ENCODE measurements at regions not wholly inside any gene's neighbourhood (a gene's known extent, or its start where the extent isn't known, plus 50 kb on each side); places are given as distances from the start of the nearest gene placed in this dataset.

GRCh38 chr10:28810057-28810870 lies 132.9 kb downstream of the BAMBI start:
- TF ChIP-seq CTCF (IDR thresholded peaks at IDR 0.05; ENCODE audit: unreplicated experiment in 3 of 3) = no peak
- Mint-ChIP-seq H3K4me1 (peaks cover 55% of the 10 kb centered on the region), H3K27ac (peak overlapping the region; percentile 88 to 90 (median 90)), H3K36me3 (ENCODE audit: low read depth) (no peaks in the 10 kb centered on the region), H3K27me3 (ENCODE audit: low read depth) (peaks cover 4% of the 10 kb centered on the region), H3K4me3 (no peak overlapping the region), H3K9me3 (peaks cover 6% of the 10 kb centered on the region)

- TF ChIP-seq CTCF (IDR thresholded peaks at IDR 0.05; ENCODE audit: unreplicated experiment in 3 of 3) = no peak
- Mint-ChIP-seq H3K27ac (peak overlapping the region in 1 of 3 experiments; percentile 7), H3K36me3 (ENCODE audit: low read depth) (no peaks in the 10 kb centered on the region), H3K4me3 (no peak overlapping the region), H3K27me3 (ENCODE audit: low read depth) (peaks cover 4% of the 10 kb centered on the region), H3K4me1 (peaks cover 46% of the 10 kb centered on the region), H3K9me3 (peaks cover 6% of the 10 kb centered on the region)
Observed at GRCh38 chr10:28811639-28812349, 134.5 kb downstream of the BAMBI start.

DNA sequence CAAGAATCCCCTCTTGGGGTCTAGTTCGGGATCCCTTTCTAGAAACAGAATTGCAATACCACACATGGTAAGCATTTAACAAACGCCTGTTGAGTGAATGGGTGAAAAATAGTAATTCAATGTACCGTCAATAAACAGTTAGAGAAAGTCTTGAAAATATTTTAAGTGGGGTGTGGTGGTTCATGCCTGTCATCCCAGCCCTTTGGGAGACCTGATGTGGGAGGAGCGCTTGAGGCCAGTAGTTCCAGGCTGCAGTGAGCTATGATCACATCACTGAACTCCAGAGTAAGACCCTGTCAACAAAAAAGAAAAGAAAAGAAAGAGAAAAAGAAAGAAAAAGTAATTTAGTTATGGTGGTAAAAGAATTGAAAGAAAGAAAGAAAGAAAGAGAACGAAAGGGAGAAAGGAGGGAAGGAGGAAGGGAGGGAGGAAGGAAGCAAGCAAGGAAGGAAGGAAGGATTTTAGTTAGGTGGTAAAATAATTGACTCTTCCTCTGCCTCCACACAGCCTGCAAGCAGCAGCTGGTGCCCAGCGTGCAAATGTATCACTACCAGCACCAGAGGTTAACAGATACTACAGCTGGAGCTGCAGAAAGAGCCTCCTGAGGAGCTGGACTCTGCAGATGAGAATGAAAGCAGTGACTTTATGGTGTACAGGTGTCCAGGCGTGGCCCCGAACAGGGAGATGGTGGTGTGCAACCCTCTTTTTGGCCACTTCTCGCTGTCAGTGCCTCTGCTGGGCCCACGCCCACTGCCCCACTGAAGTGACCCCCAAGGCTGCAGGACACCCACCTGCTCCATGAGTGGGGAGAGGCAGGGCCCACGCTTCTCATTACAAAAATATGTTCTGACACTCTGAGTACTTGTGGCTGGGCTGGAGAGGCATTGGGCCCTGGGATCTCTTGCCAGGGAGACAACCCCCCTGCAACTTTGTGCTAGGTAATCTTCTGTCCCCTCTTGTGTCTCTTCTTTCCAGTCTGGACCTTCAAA lies 135.4 kb downstream of the BAMBI start:
- H3K4me1 Mint-ChIP-seq = peaks cover 37% of the 10 kb centered on the region
- no peaks in the 10 kb centered on the region for H3K36me3 Mint-ChIP-seq (ENCODE audit: low read depth)
- no peak overlapping the region for H3K4me3 Mint-ChIP-seq
- peaks cover 4% of the 10 kb centered on the region for H3K27me3 Mint-ChIP-seq (ENCODE audit: low read depth)
- TF ChIP-seq CTCF (IDR thresholded peaks at IDR 0.05; ENCODE audit: unreplicated experiment in 3 of 3) = no peak
- H3K27ac Mint-ChIP-seq = peak overlapping the region in 1 of 3 experiments; percentile 7
- H3K9me3 Mint-ChIP-seq = peaks cover 6% of the 10 kb centered on the region

GRCh38 chr10:28815681-28816080 lies 138.4 kb downstream of the BAMBI start:
- no peaks in the 10 kb centered on the region for H3K36me3 Mint-ChIP-seq (ENCODE audit: low read depth)
- peaks cover 6% of the 10 kb centered on the region for H3K9me3 Mint-ChIP-seq
- no peak overlapping the region for H3K4me3 Mint-ChIP-seq
- H3K27me3 Mint-ChIP-seq (ENCODE audit: low read depth) = peaks cover 4% of the 10 kb centered on the region
- no peak for TF ChIP-seq CTCF (IDR thresholded peaks at IDR 0.05; ENCODE audit: unreplicated experiment in 3 of 3)
- no peak overlapping the region for H3K27ac Mint-ChIP-seq
- H3K4me1 Mint-ChIP-seq = peaks cover 28% of the 10 kb centered on the region

DNA sequence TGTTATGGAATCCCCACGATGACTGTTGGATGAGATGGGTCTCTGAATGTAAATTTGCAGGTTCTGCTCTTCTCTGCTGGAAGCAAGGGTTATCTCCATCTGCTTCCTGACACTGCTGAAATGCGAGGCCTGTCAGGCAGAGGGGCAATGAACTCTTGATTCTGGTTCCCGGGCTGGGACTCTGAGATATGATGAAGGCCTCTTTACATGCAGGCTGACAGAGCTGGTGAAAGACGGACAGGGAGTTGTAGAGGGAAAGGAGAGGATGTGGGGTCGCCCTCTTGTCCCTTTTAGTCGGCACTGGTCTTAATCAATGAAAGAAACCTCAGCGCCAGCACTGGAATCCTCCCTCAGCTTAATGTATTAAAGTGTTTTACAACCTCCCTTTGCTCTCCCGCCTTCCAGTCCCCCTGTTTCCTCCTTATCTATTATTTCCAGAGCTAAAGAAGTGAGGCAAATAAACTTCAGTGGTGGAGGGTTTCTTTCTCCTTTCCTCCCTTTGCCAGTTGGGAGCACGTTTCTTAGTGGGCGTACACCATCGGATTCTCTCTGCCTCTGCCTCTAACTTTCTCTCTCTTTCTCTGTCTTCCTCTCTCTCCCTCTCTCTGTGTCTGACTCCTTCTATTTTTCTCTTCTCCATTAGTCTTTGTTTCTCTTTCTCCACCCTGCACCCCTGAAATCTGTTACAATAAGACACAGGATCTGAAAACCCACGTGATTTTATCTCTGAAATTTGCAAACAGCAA lies 145.6 kb downstream of the BAMBI start:
- Mint-ChIP-seq H3K36me3 (ENCODE audit: low read depth) (no peaks in the 10 kb centered on the region), H3K27me3 (ENCODE audit: low read depth) (peaks cover 14% of the 10 kb centered on the region), H3K4me1 (peaks cover 22% of the 10 kb centered on the region)

More for the DNA sequence above, 145.6 kb downstream of the BAMBI start:
- H3K27ac Mint-ChIP-seq = no peak overlapping the region
- no peak for TF ChIP-seq CTCF (IDR thresholded peaks at IDR 0.05; ENCODE audit: unreplicated experiment in 3 of 3)
- H3K4me3 Mint-ChIP-seq = no peak overlapping the region
- no peaks in the 10 kb centered on the region for H3K9me3 Mint-ChIP-seq

Data from nephron (organoid).